Glomerular visceral epithelial cell (primary cell): ENCODE measurements at regions not wholly inside any gene's neighbourhood (a gene's known extent, or its start where the extent isn't known, plus 50 kb on each side); places are given as distances from the start of the nearest gene placed in this dataset.

Experiments
- DNase-seq: peaks from one replicate; pipeline ENCODE4 v3.0.0-alpha.2; 2016; ENCODE audit errors: extremely low spot score

GRCh38 chr2:237030382-237030781, 55.3 kb upstream of the COPS8 start:
- no peak for DNase-seq

- no peak for DNase-seq
Observed at GRCh38 chr2:237033536-237034060, 52.1 kb upstream of the COPS8 start.

GRCh38 chr2:237035781-237036475, 49.8 kb upstream of the COPS8 start:
- DNase-seq, result no peak
